ENCODE measurements at regions not wholly inside any gene's neighbourhood (a gene's known extent, or its start where the extent isn't known, plus 50 kb on each side); places are given as distances from the start of the nearest gene placed in this dataset.

DNA sequence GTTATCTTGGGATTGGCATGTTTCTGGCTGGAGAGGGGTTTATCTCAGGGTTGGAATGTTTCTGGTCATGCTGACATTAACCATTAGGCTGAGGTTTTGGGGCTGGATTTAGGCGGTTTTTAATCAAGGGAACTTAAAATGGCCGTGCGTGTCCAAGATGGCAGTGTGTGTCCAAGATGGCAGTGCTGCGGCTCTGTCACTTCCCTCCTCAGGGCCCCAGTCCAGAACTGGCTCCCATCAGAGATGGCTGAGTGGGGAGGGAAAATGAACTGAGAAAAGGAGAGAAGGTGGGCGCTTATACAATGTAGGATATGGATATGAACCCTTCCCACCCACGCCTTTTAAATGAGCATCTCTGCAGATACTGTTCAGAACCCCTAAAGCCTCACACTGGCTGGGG is 175.5 kb upstream of the MYT1L start:
- TF ChIP-seq, protein P1, sequence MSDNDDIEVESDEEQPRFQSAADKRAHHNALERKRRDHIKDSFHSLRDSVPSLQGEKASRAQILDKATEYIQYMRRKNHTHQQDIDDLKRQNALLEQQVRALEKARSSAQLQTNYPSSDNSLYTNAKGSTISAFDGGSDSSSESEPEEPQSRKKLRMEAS (CRISPR knock-in tag; IDR thresholded peaks at IDR 0.05), result no peak
- TF ChIP-seq, protein P2, sequence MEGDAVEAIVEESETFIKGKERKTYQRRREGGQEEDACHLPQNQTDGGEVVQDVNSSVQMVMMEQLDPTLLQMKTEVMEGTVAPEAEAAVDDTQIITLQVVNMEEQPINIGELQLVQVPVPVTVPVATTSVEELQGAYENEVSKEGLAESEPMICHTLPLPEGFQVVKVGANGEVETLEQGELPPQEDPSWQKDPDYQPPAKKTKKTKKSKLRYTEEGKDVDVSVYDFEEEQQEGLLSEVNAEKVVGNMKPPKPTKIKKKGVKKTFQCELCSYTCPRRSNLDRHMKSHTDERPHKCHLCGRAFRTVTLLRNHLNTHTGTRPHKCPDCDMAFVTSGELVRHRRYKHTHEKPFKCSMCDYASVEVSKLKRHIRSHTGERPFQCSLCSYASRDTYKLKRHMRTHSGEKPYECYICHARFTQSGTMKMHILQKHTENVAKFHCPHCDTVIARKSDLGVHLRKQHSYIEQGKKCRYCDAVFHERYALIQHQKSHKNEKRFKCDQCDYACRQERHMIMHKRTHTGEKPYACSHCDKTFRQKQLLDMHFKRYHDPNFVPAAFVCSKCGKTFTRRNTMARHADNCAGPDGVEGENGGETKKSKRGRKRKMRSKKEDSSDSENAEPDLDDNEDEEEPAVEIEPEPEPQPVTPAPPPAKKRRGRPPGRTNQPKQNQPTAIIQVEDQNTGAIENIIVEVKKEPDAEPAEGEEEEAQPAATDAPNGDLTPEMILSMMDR (IDR thresholded peaks at IDR 0.05 in 2 of 3, conservative IDR thresholded peaks at IDR 0.05 in 1 of 3; ENCODE audit: insufficient read depth in 2 of 3, low read depth in 1 of 3, low read length in 3 of 3), result no peak
- TF ChIP-seq, protein P3, sequence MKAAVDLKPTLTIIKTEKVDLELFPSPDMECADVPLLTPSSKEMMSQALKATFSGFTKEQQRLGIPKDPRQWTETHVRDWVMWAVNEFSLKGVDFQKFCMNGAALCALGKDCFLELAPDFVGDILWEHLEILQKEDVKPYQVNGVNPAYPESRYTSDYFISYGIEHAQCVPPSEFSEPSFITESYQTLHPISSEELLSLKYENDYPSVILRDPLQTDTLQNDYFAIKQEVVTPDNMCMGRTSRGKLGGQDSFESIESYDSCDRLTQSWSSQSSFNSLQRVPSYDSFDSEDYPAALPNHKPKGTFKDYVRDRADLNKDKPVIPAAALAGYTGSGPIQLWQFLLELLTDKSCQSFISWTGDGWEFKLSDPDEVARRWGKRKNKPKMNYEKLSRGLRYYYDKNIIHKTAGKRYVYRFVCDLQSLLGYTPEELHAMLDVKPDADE (conservative IDR thresholded peaks at IDR 0.05; ENCODE audit: control insufficient read depth, low read depth, low read length), result no peak
- TF ChIP-seq, protein P4, sequence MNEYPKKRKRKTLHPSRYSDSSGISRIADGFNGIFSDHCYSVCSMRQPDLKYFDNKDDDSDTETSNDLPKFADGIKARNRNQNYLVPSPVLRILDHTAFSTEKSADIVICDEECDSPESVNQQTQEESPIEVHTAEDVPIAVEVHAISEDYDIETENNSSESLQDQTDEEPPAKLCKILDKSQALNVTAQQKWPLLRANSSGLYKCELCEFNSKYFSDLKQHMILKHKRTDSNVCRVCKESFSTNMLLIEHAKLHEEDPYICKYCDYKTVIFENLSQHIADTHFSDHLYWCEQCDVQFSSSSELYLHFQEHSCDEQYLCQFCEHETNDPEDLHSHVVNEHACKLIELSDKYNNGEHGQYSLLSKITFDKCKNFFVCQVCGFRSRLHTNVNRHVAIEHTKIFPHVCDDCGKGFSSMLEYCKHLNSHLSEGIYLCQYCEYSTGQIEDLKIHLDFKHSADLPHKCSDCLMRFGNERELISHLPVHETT (CRISPR knock-in tag; conservative IDR thresholded peaks at IDR 0.05 in 1 of 2, IDR thresholded peaks at IDR 0.05 in 1 of 2), result no peak
- no peak for TF ChIP-seq FOXJ3 (CRISPR knock-in tag; IDR thresholded peaks at IDR 0.05)
- no peak for TF ChIP-seq NRF1 (conservative IDR thresholded peaks at IDR 0.05 in 1 of 2, IDR thresholded peaks at IDR 0.05 in 1 of 2)
- TF ChIP-seq POU5F1 (IDR thresholded peaks at IDR 0.05; ENCODE audit: borderline replicate concordance, low read depth, low read length, partially characterized antibody), result no peak
- TF ChIP-seq BHLHE40 (IDR thresholded peaks at IDR 0.05; ENCODE audit: low read length), result no peak
- no peak for TF ChIP-seq SMC3 (conservative IDR thresholded peaks at IDR 0.05; ENCODE audit: insufficient read depth, low read depth, low read length)
- TF ChIP-seq CTBP1 (IDR thresholded peaks at IDR 0.05; ENCODE audit: borderline replicate concordance), result no peak
- TF ChIP-seq, protein P5, sequence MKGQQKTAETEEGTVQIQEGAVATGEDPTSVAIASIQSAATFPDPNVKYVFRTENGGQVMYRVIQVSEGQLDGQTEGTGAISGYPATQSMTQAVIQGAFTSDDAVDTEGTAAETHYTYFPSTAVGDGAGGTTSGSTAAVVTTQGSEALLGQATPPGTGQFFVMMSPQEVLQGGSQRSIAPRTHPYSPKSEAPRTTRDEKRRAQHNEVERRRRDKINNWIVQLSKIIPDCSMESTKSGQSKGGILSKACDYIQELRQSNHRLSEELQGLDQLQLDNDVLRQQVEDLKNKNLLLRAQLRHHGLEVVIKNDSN (CRISPR knock-in tag; IDR thresholded peaks at IDR 0.05), result no peak
- no peak for TF ChIP-seq ETV6 (IDR thresholded peaks at IDR 0.05; ENCODE audit: borderline replicate concordance in 1 of 2, low read depth in 2 of 2, low read length in 1 of 2)
- TF ChIP-seq ETV6 (CRISPR knock-in tag; IDR thresholded peaks at IDR 0.05; ENCODE audit: borderline replicate concordance), result no peak
- no peak for TF ChIP-seq KHSRP (IDR thresholded peaks at IDR 0.05)
- no peak for TF ChIP-seq EP300 (IDR thresholded peaks at IDR 0.05; ENCODE audit: low read length)

Data from K562 (cell line).